ENCODE measurements at regions not wholly inside any gene's neighbourhood (a gene's known extent, or its start where the extent isn't known, plus 50 kb on each side); places are given as distances from the start of the nearest gene placed in this dataset.
"Not testable (repeated sequence)": the region's sequence is repeated elsewhere in the genome, so short reads cannot be mapped to it uniquely, and the experiment has no call there.

DNA sequence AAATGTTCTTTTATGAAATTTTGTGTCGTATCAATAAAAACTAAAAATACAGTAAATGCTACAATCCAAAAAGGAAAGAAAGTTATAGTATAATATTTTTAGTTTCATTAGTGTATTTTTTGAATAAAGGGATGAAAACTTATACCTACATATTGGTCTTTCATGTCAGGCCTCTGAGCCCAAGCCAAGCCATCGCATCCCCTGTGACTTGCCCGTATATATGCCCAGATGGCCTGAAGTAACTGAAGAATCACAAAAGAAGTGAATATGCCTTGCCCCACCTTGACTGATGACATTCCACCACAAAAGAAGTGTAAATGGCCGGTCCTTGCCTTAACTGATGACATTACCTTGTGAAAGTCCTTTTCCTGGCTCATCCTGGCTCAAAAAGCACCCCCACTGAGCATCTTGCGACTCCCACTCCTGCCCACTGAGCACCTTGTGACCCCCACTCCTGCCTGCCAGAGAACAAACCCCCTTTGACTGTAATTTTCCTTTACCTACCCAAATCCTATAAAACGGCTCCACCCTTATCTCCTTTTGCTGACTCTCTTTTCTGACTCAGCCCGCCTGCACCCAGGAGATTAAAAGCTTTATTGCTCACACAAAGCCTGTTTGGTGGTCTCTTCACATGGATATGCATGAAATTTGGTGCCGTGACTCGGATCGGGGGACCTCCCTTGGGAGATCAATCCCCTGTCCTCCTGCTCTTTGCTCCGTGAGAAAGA lies 108.2 kb upstream of the PELI1 start:
- not testable (repeated sequence) for TF ChIP-seq CTCF, POLR2A (IDR thresholded peaks at IDR 0.05)

All from lower leg skin (tissue), 3 donors.